GM12878 (cell line): ENCODE measurements at regions not wholly inside any gene's neighbourhood (a gene's known extent, or its start where the extent isn't known, plus 50 kb on each side); places are given as distances from the start of the nearest gene placed in this dataset.

Experiments used
- ATAC-seq: fragments of 200-7000 bp; cut with Tn5 transposase; 3 replicates; pipeline ENCODE4 v1.9.1; 2020; ENCODE audit warnings: mild to moderate bottlenecking, moderate library complexity
- BruUV-seq: library from RNA; stranded (reverse); fragments of 400-500 nt; replicated peaks from 2 replicates; lab custom pipeline; 2021; lab: Mats Ljungman, UMichigan
- CTCF ChIA-PET: fragments of 300-600 bp; sonication (Branson Sonifier 250); formaldehyde crosslinking; extraction: SDS; loops from one replicate; lab custom pipeline; 2021; ENCODE audit warnings: inconsistent platforms; lab: Yijun Ruan, JAX
- POLR2A ChIA-PET: fragments of 350-600 bp; formaldehyde crosslinking; extraction: SDS; loops from one replicate; lab custom pipeline; 2021; ENCODE audit warnings: inconsistent platforms; lab: Charles Lee
- RAD21 ChIA-PET: fragments of 300-600 bp; sonication (Branson Sonifier 250); formaldehyde crosslinking; loops from one replicate; lab custom pipeline; 2023; ENCODE audit warnings: antibody characterized with exemption; ENCODE audit not compliant: unreplicated experiment; lab: Charles Lee
- SMC1A ChIA-PET: fragments of 300-600 bp; sonication (Branson Sonifier 250); formaldehyde crosslinking; loops from one replicate; lab custom pipeline; 2023; ENCODE audit not compliant: unreplicated experiment, uncharacterized antibody; lab: Charles Lee
- DNase-seq: peaks from one replicate; pipeline ENCODE4 v3.0.0-alpha.2; 2011; ENCODE audit warnings: low read depth, low spot score
- FAIRE-seq: peaks from 3 replicates; lab custom pipeline; 2011; peaks lifted over from hg19 to GRCh38; lab: Jason Lieb, UNC
- H2AFZ ChIP-seq: 2 replicates; pipeline ENCODE4 v1.6.0; 2011; ENCODE audit warnings: low read depth, low read length, control low read depth; ENCODE audit not compliant: control insufficient read depth
- H3K27ac ChIP-seq: 2 replicates; pipeline ENCODE4 v1.5.1; 2011; ENCODE audit warnings: control low read depth; ENCODE audit not compliant: control insufficient read depth, insufficient read depth
- H3K27me3 ChIP-seq, 2 experiments: replicated peaks in 1 of 2; 2 replicates each; pipeline versions ENCODE4 v1.6.0 to v1.6.1; 2011; ENCODE audit warnings: low read length in 1 of 2; ENCODE audit not compliant: control insufficient read depth in 2 of 2, insufficient read depth in 2 of 2
- H3K36me3 ChIP-seq, 2 experiments: 2 replicates each; pipeline ENCODE4 v1.5.1; 2011; ENCODE audit warnings: low read length in 1 of 2; ENCODE audit not compliant: control insufficient read depth in 2 of 2, insufficient read depth in 2 of 2
- H3K4me1 ChIP-seq: 2 replicates; pipeline ENCODE4 v1.6.1; 2011; ENCODE audit warnings: mild to moderate bottlenecking, low read length, moderate library complexity, mixed read lengths; ENCODE audit not compliant: control insufficient read depth, insufficient read depth
- H3K4me2 ChIP-seq: 2 replicates; pipeline ENCODE4 v1.6.0; 2011; ENCODE audit warnings: control low read depth; ENCODE audit not compliant: control insufficient read depth, insufficient read depth
- H3K4me3 ChIP-seq: fragments of 200-600 bp; sonication (generic); 2 replicates; pipeline ENCODE4 v1.5.1; 2016
- H3K79me2 ChIP-seq: 2 replicates; pipeline ENCODE4 v1.6.0; 2011; ENCODE audit warnings: low read length; ENCODE audit not compliant: control insufficient read depth, insufficient read depth
- H3K9ac ChIP-seq: 2 replicates; pipeline ENCODE4 v1.8.0; 2011; ENCODE audit warnings: low read length, control low read depth, mixed read lengths; ENCODE audit not compliant: control insufficient read depth, insufficient read depth
- H3K9me3 ChIP-seq: replicated peaks from 3 replicates; pipeline ENCODE4 v1.5.1; 2011; ENCODE audit warnings: mild to moderate bottlenecking, low read length; ENCODE audit not compliant: control insufficient read depth, insufficient read depth
- H4K20me1 ChIP-seq: 2 replicates; pipeline ENCODE4 v1.6.0; 2011; ENCODE audit not compliant: control insufficient read depth, insufficient read depth
- BACH1 ChIP-seq: fragments of 450-650 bp; IDR thresholded peaks from 2 replicates; pipeline ENCODE4 v1.6.1; 2017; ENCODE audit warnings: mild to moderate bottlenecking, borderline replicate concordance
- BMI1 ChIP-seq: fragments of 450-650 bp; IDR thresholded peaks from 2 replicates; pipeline ENCODE4 v1.6.1; 2016; ENCODE audit warnings: mild to moderate bottlenecking, moderate library complexity, borderline replicate concordance
- BRCA1 ChIP-seq: IDR thresholded peaks from 2 replicates; pipeline ENCODE4 v1.6.1; 2011; ENCODE audit warnings: low read depth, low read length, improper control_type of control experiment
- CBFB ChIP-seq: IDR thresholded peaks from 2 replicates; pipeline ENCODE4 v1.6.1; 2016; ENCODE audit warnings: antibody characterized with exemption, low read depth
- GATAD2B ChIP-seq: fragments of 450-650 bp; conservative IDR thresholded peaks from 2 replicates; pipeline ENCODE4 v1.6.1; 2017; ENCODE audit warnings: low read depth, mild to moderate bottlenecking, moderate library complexity
- PML ChIP-seq: IDR thresholded peaks from 2 replicates; pipeline ENCODE4 v1.6.1; 2012; ENCODE audit warnings: low read length, inconsistent platforms
- RUNX3 ChIP-seq: IDR thresholded peaks from 2 replicates; pipeline ENCODE4 v1.6.1; 2012; ENCODE audit warnings: low read length, inconsistent platforms
- SUPT20H ChIP-seq: IDR thresholded peaks from 2 replicates; pipeline ENCODE4 v1.6.1; 2011; ENCODE audit warnings: low read depth, mild to moderate bottlenecking, low read length, moderate library complexity, borderline replicate concordance; ENCODE audit not compliant: control insufficient read depth
- WRNIP1 ChIP-seq: IDR thresholded peaks from 2 replicates; pipeline ENCODE4 v1.6.1; 2011; ENCODE audit warnings: low read depth, low read length, improper control_type of control experiment, borderline replicate concordance
- YY1 ChIP-seq: IDR thresholded peaks from 2 replicates; pipeline ENCODE4 v1.6.1; 2011; ENCODE audit warnings: low read depth, mild to moderate bottlenecking, low read length
- WGBS: methylation state at CpG from one replicate; pipeline ENCODE4 v1.1.6; 2016; ENCODE audit warnings: low lambda C conversion rate; ENCODE audit not compliant: insufficient replicate concordance, insufficient coverage; ENCODE audit errors: missing lambda C conversion rate; 5-methylcytosine and 5-hydroxymethylcytosine counted together
- in situ Hi-C: fragments of 300-500 bp; cut with MboI; formaldehyde crosslinking; loops from 9 replicates; pipeline ENCODE4 v1.14.3; 2018; ENCODE audit warnings: mixed read lengths
- intact Hi-C: fragments of 100-400 bp; cut with micrococcal nuclease; formaldehyde crosslinking; loops from one replicate; pipeline ENCODE4 v1.14.2; 2022; ENCODE audit not compliant: unreplicated experiment
- TF ChIP-seq, protein P1 (sequence below): fragments of 450-650 bp; IDR thresholded peaks from 2 replicates; pipeline ENCODE4 v1.6.1; 2016; ENCODE audit warnings: mild to moderate bottlenecking, moderate library complexity, borderline replicate concordance
- TF ChIP-seq, protein P2 (sequence below): fragments of 450-650 bp; IDR thresholded peaks from 2 replicates; pipeline ENCODE4 v1.6.1; 2017; ENCODE audit warnings: mild to moderate bottlenecking, moderate library complexity
- TF ChIP-seq, protein P3 (sequence below): fragments of 450-650 bp; IDR thresholded peaks from 2 replicates; pipeline ENCODE4 v1.6.1; 2017; ENCODE audit warnings: antibody characterized with exemption, mild to moderate bottlenecking, moderate library complexity

DNA sequence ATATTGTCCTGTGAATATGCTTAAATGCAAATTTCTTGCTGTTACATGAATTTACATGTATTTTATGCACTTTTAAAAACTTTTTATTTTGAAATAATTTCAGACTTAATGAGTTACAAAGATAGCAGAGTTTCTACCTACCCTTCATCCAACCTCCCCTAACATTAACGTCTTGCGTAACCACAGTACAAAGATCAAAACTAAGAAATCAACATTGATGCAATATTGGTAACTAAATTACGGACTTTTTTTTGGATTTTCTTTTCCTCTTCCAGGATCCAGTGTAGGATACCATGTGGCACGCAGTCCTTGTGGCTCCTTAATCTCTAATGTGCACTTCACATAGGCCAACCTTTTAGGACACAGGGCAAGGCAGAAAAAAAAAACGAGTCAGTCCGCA lies 124.9 kb downstream of the ABCC12 start (continued):
- TF ChIP-seq, protein P1, sequence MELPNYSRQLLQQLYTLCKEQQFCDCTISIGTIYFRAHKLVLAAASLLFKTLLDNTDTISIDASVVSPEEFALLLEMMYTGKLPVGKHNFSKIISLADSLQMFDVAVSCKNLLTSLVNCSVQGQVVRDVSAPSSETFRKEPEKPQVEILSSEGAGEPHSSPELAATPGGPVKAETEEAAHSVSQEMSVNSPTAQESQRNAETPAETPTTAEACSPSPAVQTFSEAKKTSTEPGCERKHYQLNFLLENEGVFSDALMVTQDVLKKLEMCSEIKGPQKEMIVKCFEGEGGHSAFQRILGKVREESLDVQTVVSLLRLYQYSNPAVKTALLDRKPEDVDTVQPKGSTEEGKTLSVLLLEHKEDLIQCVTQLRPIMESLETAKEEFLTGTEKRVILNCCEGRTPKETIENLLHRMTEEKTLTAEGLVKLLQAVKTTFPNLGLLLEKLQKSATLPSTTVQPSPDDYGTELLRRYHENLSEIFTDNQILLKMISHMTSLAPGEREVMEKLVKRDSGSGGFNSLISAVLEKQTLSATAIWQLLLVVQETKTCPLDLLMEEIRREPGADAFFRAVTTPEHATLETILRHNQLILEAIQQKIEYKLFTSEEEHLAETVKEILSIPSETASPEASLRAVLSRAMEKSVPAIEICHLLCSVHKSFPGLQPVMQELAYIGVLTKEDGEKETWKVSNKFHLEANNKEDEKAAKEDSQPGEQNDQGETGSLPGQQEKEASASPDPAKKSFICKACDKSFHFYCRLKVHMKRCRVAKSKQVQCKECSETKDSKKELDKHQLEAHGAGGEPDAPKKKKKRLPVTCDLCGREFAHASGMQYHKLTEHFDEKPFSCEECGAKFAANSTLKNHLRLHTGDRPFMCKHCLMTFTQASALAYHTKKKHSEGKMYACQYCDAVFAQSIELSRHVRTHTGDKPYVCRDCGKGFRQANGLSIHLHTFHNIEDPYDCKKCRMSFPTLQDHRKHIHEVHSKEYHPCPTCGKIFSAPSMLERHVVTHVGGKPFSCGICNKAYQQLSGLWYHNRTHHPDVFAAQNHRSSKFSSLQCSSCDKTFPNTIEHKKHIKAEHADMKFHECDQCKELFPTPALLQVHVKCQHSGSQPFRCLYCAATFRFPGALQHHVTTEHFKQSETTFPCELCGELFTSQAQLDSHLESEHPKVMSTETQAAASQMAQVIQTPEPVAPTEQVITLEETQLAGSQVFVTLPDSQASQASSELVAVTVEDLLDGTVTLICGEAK, result no peak
- TF ChIP-seq, protein P2, sequence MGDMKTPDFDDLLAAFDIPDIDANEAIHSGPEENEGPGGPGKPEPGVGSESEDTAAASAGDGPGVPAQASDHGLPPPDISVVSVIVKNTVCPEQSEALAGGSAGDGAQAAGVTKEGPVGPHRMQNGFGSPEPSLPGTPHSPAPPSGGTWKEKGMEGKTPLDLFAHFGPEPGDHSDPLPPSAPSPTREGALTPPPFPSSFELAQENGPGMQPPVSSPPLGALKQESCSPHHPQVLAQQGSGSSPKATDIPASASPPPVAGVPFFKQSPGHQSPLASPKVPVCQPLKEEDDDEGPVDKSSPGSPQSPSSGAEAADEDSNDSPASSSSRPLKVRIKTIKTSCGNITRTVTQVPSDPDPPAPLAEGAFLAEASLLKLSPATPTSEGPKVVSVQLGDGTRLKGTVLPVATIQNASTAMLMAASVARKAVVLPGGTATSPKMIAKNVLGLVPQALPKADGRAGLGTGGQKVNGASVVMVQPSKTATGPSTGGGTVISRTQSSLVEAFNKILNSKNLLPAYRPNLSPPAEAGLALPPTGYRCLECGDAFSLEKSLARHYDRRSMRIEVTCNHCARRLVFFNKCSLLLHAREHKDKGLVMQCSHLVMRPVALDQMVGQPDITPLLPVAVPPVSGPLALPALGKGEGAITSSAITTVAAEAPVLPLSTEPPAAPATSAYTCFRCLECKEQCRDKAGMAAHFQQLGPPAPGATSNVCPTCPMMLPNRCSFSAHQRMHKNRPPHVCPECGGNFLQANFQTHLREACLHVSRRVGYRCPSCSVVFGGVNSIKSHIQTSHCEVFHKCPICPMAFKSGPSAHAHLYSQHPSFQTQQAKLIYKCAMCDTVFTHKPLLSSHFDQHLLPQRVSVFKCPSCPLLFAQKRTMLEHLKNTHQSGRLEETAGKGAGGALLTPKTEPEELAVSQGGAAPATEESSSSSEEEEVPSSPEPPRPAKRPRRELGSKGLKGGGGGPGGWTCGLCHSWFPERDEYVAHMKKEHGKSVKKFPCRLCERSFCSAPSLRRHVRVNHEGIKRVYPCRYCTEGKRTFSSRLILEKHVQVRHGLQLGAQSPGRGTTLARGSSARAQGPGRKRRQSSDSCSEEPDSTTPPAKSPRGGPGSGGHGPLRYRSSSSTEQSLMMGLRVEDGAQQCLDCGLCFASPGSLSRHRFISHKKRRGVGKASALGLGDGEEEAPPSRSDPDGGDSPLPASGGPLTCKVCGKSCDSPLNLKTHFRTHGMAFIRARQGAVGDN, result no peak
- no peak for TF ChIP-seq BACH1

DNA sequence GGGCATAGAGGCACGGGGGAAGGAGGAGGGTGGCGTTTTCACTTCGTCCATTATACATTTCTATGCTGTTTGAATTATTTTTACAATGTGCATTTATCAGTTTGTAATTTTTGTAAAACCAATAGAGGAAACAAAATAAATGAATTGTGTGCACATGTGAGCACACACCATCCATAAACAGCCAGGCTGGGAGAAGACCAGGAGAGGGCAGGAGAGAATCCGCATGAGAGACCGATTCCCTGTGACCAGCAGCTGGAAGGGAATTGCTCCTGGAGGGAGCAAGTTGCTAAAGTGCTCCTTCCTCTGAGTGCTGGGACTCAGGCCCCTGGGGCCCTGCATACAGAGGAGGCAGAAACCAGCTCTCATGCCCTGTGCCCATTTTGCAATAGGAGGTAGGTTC lies 126.0 kb downstream of the ABCC12 start:
- no peaks in the 10 kb centered on the region; the same call in 2 of the 3 replicates for H3K9me3 ChIP-seq
- RAD21 ChIA-PET, result no interaction called here
- no peak overlapping the region for H2AFZ ChIP-seq
- H3K36me3 ChIP-seq, result no peaks in the 10 kb centered on the region
- DNase-seq, result no peak
- no peak for ATAC-seq
- BruUV-seq, result no TSS peak
- no peak overlapping the region for H3K9ac ChIP-seq
- no peak overlapping the region for H3K4me3 ChIP-seq
- H3K27me3 ChIP-seq, result no peaks in the 10 kb centered on the region
- intact Hi-C loops, result no loop called here
- H3K4me2 ChIP-seq, result no peak overlapping the region
- H3K4me1 ChIP-seq, result no peaks in the 10 kb centered on the region
- SMC1A ChIA-PET, result no interaction called here
- CTCF ChIA-PET, result no interaction called here
- no peaks in the 10 kb centered on the region for H3K79me2 ChIP-seq
- 2% methylated on average over 5 of the region's 5 CpGs for WGBS
- no peak overlapping the region for H3K27ac ChIP-seq
- POLR2A ChIA-PET, result no interaction called here
- no peaks in the 10 kb centered on the region for H4K20me1 ChIP-seq
- FAIRE-seq, result no peak
- in situ Hi-C loops, result no loop called here
- TF ChIP-seq BMI1 (no peak), PML (no peak), BRCA1 (no peak), YY1 (no peak), CBFB (no peak), GATAD2B (no peak), RUNX3 (no peak), WRNIP1 (no peak), SUPT20H (no peak)
- TF ChIP-seq, protein P3, sequence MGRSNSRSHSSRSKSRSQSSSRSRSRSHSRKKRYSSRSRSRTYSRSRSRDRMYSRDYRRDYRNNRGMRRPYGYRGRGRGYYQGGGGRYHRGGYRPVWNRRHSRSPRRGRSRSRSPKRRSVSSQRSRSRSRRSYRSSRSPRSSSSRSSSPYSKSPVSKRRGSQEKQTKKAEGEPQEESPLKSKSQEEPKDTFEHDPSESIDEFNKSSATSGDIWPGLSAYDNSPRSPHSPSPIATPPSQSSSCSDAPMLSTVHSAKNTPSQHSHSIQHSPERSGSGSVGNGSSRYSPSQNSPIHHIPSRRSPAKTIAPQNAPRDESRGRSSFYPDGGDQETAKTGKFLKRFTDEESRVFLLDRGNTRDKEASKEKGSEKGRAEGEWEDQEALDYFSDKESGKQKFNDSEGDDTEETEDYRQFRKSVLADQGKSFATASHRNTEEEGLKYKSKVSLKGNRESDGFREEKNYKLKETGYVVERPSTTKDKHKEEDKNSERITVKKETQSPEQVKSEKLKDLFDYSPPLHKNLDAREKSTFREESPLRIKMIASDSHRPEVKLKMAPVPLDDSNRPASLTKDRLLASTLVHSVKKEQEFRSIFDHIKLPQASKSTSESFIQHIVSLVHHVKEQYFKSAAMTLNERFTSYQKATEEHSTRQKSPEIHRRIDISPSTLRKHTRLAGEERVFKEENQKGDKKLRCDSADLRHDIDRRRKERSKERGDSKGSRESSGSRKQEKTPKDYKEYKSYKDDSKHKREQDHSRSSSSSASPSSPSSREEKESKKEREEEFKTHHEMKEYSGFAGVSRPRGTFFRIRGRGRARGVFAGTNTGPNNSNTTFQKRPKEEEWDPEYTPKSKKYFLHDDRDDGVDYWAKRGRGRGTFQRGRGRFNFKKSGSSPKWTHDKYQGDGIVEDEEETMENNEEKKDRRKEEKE, result no peak
